Kidney (tissue), 13 donors: ENCODE measurements at regions not wholly inside any gene's neighbourhood (a gene's known extent, or its start where the extent isn't known, plus 50 kb on each side); places are given as distances from the start of the nearest gene placed in this dataset.

ENCODE experiments used
- DNase-seq, 5 donors: peaks; one replicate each; pipeline ENCODE4 v3.0.0-alpha.2; 2013 to 2020
- FAIRE-seq: peaks from 2 replicates; lab custom pipeline; 2012; peaks lifted over from hg19 to GRCh38; lab: Jason Lieb, UNC
- H3K27ac ChIP-seq, 2 donors: one replicate each; pipeline ENCODE4 v1.7.0; 2013; ENCODE audit warnings: low read depth in 2 of 2, low read length in 2 of 2, inconsistent platforms in 1 of 2
- H3K27me3 ChIP-seq: one replicate; pipeline ENCODE4 v1.7.1; 2013; ENCODE audit warnings: low read length, inconsistent platforms; ENCODE audit not compliant: control insufficient read depth, insufficient read depth
- H3K36me3 ChIP-seq, 3 donors: one replicate each; pipeline versions ENCODE4 v1.7.0 to v1.7.1; 2013; ENCODE audit warnings: low read length in 3 of 3, control low read depth in 1 of 3, inconsistent platforms in 1 of 3; ENCODE audit not compliant: insufficient read depth in 3 of 3, control insufficient read depth in 2 of 3
- H3K4me1 ChIP-seq, 3 donors: one replicate each; pipeline versions ENCODE4 v1.7.0 to v1.7.1; 2013; ENCODE audit warnings: low read length in 3 of 3, inconsistent platforms in 1 of 3, low read depth in 1 of 3; ENCODE audit not compliant: control insufficient read depth in 2 of 3, insufficient read depth in 2 of 3
- H3K4me3 ChIP-seq, 3 donors: one replicate each; pipeline versions ENCODE4 v1.7.0 to v1.8.1; 2013; ENCODE audit warnings: low read length in 3 of 3, control low read depth in 1 of 3, inconsistent platforms in 1 of 3
- H3K9ac ChIP-seq, 3 donors: one replicate each; pipeline versions ENCODE4 v1.7.0 to v1.7.1; 2013; ENCODE audit warnings: low read length in 3 of 3, control low read depth in 1 of 3, inconsistent platforms in 1 of 3
- H3K9me3 ChIP-seq, 3 donors: one replicate each; pipeline versions ENCODE4 v1.7.0 to v1.7.1; 2013; ENCODE audit warnings: low read length in 3 of 3, control low read depth in 1 of 3, inconsistent platforms in 1 of 3; ENCODE audit not compliant: control insufficient read depth in 2 of 3, insufficient read depth in 1 of 3
- intact Hi-C: fragments of 100-400 bp; cut with DNase I; formaldehyde crosslinking; loops from one replicate; pipeline ENCODE4 v1.11.1; 2022
- TF ChIP-seq, protein P1 (sequence below): IDR thresholded peaks from 3 replicates; pipeline ENCODE4 v1.5.1; 2012; ENCODE audit warnings: mild to moderate bottlenecking, moderate library complexity, borderline replicate concordance; ENCODE audit not compliant: insufficient read depth; ENCODE audit errors: extremely low read depth
- donor health status: control.
- donor health status: control.
- donor health status: control.
- donor health status: control.
- donor health status: control.
- donor health status: DM: yes; HTN: yes; CAD: no.
- donor health status: Normal renal cell carcinoma (clear cell type).

DNA sequence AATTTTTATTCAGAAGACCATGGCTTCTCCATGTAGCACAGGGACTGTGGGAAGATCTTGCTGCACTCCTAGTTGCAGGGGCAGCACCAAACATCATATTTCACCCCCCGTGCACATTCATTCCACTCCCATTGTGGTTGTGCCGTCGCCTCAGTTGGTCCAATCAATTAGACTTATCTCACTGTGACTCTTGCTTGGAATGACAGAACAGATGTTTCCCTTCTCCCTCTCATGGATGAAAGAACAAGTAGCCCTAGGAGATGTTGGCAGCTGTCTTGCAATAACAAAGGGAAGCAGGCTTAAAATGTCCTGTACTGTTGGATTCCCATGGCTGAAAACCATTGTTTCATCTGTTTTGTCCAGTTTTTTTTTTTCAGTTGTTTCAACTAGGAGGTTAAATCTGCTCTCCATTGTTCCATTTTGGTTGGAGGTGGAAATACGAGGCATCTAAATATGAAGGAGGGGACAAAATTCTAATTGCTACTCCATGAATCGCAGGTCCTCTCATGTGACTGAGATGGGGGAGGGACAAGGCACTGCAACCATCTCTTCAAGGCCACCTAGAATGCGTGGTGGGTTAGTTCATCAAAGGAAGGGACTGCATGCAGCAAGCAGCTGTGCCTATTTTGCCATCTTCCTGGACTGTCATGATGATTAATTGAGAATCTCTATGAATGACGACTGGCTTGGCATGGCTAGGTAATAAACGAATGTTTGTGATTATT lies 214.4 kb downstream of the NSG2 start:
- DNase-seq: peak in 2 of 5 donors; percentile 10 to 18
- no peak for FAIRE-seq

DNA sequence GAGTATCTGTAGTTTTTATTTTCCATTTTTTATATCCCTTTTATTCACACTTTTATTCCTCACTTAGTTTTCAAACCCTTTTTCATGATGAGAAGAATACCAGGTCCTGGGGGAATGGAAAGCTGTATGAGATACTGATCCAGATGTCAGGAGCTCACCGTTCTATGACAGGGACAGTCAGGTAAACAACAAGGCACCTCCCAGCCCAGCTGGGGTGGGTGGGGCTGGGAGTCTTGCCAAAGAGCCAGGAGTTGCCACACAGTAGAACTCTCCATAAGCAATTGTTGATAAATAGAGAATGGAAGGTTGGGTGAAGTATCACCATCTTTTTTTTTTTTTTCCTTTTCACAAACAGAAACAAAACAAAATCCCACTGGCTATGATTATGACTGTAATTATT lies 225.8 kb downstream of the NSG2 start:
- Histone ChIP-seq H3K4me1 (no peaks in the 10 kb centered on the region), H3K27me3 (no peaks in the 10 kb centered on the region), H3K9me3 (no peaks in the 10 kb centered on the region), H3K27ac (no peak overlapping the region), H3K36me3 (no peaks in the 10 kb centered on the region), H3K4me3 (no peak overlapping the region), H3K9ac (no peak overlapping the region)
- intact Hi-C loops: no loop called here
- no peak for FAIRE-seq
- DNase-seq: no peak
- TF ChIP-seq, protein P1, sequence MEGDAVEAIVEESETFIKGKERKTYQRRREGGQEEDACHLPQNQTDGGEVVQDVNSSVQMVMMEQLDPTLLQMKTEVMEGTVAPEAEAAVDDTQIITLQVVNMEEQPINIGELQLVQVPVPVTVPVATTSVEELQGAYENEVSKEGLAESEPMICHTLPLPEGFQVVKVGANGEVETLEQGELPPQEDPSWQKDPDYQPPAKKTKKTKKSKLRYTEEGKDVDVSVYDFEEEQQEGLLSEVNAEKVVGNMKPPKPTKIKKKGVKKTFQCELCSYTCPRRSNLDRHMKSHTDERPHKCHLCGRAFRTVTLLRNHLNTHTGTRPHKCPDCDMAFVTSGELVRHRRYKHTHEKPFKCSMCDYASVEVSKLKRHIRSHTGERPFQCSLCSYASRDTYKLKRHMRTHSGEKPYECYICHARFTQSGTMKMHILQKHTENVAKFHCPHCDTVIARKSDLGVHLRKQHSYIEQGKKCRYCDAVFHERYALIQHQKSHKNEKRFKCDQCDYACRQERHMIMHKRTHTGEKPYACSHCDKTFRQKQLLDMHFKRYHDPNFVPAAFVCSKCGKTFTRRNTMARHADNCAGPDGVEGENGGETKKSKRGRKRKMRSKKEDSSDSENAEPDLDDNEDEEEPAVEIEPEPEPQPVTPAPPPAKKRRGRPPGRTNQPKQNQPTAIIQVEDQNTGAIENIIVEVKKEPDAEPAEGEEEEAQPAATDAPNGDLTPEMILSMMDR: no peak

More for the DNA sequence above, 214.4 kb downstream of the NSG2 start:
- Histone ChIP-seq H3K36me3 (no peaks in the 10 kb centered on the region), H3K4me1 (no peaks in the 10 kb centered on the region), H3K9me3 (no peaks in the 10 kb centered on the region), H3K27me3 (no peaks in the 10 kb centered on the region), H3K27ac (no peak overlapping the region), H3K9ac (no peak overlapping the region), H3K4me3 (no peak overlapping the region)
- TF ChIP-seq, protein P1: no peak
- intact Hi-C loops: no loop called here

DNA sequence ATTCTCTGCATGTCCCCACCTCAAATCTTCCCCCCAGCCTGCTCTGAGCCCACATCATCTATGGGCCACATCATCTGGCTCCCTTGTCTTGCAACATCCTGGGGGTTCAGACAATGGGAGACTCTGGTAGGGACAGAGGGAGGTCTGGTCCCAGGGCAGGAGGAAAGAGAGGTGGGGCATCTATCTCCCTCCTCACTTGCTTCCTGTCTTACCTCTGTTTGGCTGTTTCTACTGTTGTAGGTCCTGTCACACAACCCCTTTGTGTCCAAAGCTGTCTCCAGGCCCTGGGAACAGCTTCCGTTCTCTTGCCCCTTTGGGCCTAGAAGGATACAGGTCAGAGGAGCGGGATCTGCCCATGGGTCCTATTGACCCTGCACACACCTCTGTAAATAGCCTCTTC lies 227.2 kb downstream of the NSG2 start:
- Histone ChIP-seq H3K9ac (no peak overlapping the region), H3K27ac (no peak overlapping the region), H3K9me3 (no peaks in the 10 kb centered on the region), H3K36me3 (no peaks in the 10 kb centered on the region), H3K4me3 (no peak overlapping the region), H3K4me1 (no peaks in the 10 kb centered on the region), H3K27me3 (no peaks in the 10 kb centered on the region)
- intact Hi-C loops: no loop called here
- DNase-seq (no peak), FAIRE-seq (no peak)
- TF ChIP-seq, protein P1: no peak
